KOPT-K1 (cell line): ENCODE measurements at regions not wholly inside any gene's neighbourhood (a gene's known extent, or its start where the extent isn't known, plus 50 kb on each side); places are given as distances from the start of the nearest gene placed in this dataset.

ENCODE experiments used
- H3K27ac ChIP-seq: fragments of 200-600 bp; sonication (generic); 2 replicates; pipeline ENCODE4 v1.5.1; 2016; ENCODE audit warnings: antibody characterized with exemption, mild to moderate bottlenecking, low read depth, low read length; ENCODE audit not compliant: poor library complexity, severe bottlenecking
- H3K36me3 ChIP-seq: fragments of 200-600 bp; sonication (generic); 2 replicates; pipeline ENCODE4 v1.5.1; 2017; ENCODE audit warnings: antibody characterized with exemption, mild to moderate bottlenecking, low read length, moderate library complexity; ENCODE audit not compliant: insufficient read depth
- H3K9me3 ChIP-seq: fragments of 200-600 bp; sonication (generic); 2 replicates; pipeline ENCODE4 v1.5.1; 2017; ENCODE audit warnings: antibody characterized with exemption, low read length, mild to moderate bottlenecking; ENCODE audit not compliant: insufficient read depth, poor library complexity, severe bottlenecking

GRCh38 chr6:53718597-53719460 lies 53.3 kb upstream of the KLHL31 start:
- Histone ChIP-seq H3K36me3 (no peaks in the 10 kb centered on the region), H3K9me3 (no peaks in the 10 kb centered on the region), H3K27ac (no peak overlapping the region)

DNA sequence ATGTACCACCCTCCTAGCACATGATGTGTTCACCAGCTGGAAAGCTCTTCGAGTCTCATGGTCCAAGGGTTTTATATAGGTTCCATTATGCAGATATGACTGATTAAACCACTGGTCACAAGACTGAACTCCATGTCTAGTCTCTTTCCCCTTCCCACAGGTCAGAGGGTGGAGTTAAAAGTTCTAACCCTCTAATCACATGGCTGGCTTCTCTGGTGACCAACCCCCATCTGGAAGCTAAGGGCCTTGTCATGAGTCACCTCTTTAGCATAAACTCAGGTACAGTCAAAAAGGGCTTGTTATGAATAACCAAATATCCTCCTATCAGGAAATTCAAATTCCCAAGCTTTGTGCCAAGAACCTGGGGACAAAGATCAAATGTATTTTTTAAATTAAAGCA lies 52.0 kb upstream of the KLHL31 start:
- H3K9me3 ChIP-seq = no peaks in the 10 kb centered on the region
- no peaks in the 10 kb centered on the region for H3K36me3 ChIP-seq

DNA sequence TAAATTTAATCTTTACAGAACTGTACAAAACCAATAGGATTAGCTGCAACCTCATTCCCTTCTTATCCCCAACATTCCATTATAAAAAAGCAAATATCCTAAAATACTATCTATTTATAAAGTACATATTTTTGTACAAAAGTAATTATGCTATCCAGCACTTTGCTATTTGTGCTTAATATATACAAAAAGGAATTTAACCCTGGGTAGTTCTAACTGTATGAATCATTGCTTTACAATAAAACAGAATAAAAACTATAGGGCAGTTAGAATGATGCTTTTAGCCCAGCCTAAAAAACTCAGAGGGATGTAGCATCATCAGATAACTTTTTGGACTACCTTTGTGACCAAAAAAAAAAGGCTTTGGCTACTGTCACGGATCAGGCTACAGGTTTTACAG lies 49.9 kb upstream of the KLHL31 start:
- H3K9me3 ChIP-seq = no peaks in the 10 kb centered on the region
- no peak overlapping the region for H3K27ac ChIP-seq
- no peaks in the 10 kb centered on the region for H3K36me3 ChIP-seq

More for the DNA sequence above, 52.0 kb upstream of the KLHL31 start:
- H3K27ac ChIP-seq = no peak overlapping the region
